ENCODE measurements at regions not wholly inside any gene's neighbourhood (a gene's known extent, or its start where the extent isn't known, plus 50 kb on each side); places are given as distances from the start of the nearest gene placed in this dataset.

DNA sequence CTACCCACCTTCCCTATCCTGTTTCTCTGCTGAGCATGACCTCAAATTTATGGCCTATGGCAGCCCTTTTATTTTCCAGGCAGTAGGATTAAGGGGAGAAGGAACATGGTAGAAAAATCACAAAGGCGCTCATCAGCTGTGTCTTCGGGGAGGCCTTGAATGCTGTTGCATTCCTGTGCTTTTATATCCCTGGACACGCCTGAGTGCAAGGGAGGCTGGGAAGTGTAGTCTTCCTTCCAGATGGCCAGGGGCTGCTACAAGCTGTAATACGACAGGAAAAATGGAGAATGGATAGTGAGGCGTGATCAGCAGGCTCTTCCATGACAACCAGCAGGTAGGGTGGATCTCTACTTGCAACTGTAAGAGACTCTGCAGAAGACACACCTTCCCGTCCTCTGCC, 210.9 kb upstream of the GGTLC1 start:
- TF ChIP-seq, protein P1, sequence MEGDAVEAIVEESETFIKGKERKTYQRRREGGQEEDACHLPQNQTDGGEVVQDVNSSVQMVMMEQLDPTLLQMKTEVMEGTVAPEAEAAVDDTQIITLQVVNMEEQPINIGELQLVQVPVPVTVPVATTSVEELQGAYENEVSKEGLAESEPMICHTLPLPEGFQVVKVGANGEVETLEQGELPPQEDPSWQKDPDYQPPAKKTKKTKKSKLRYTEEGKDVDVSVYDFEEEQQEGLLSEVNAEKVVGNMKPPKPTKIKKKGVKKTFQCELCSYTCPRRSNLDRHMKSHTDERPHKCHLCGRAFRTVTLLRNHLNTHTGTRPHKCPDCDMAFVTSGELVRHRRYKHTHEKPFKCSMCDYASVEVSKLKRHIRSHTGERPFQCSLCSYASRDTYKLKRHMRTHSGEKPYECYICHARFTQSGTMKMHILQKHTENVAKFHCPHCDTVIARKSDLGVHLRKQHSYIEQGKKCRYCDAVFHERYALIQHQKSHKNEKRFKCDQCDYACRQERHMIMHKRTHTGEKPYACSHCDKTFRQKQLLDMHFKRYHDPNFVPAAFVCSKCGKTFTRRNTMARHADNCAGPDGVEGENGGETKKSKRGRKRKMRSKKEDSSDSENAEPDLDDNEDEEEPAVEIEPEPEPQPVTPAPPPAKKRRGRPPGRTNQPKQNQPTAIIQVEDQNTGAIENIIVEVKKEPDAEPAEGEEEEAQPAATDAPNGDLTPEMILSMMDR (conservative IDR thresholded peaks at IDR 0.05 in 1 of 2, IDR thresholded peaks at IDR 0.05 in 1 of 2; ENCODE audit: low read depth in 1 of 2, low read length in 2 of 2), result no peak
- no peak for TF ChIP-seq EZH2 (IDR thresholded peaks at IDR 0.05; ENCODE audit: low read length, missing control alignments)
